Effector memory CD4-positive, alpha-beta T cell (primary cell): ENCODE measurements at regions not wholly inside any gene's neighbourhood (a gene's known extent, or its start where the extent isn't known, plus 50 kb on each side); places are given as distances from the start of the nearest gene placed in this dataset.

Experiments
- DNase-seq, 3 donors: peaks; one replicate each; pipeline ENCODE4 v3.0.0-alpha.2; 2020
- H3K27ac ChIP-seq: 2 replicates; pipeline ENCODE4 v1.7.0; 2013; ENCODE audit warnings: mild to moderate bottlenecking, low read length, moderate library complexity; ENCODE audit not compliant: insufficient read depth, poor library complexity, severe bottlenecking
- H3K27me3 ChIP-seq: replicated peaks from 2 replicates; pipeline ENCODE4 v1.7.0; 2013; ENCODE audit warnings: mild to moderate bottlenecking, low read length; ENCODE audit not compliant: insufficient read depth, control insufficient read depth, poor library complexity, severe bottlenecking
- H3K36me3 ChIP-seq: 2 replicates; pipeline ENCODE4 v1.7.0; 2013; ENCODE audit warnings: mild to moderate bottlenecking, low read length, moderate library complexity; ENCODE audit not compliant: control insufficient read depth, insufficient read depth
- H3K4me1 ChIP-seq: 2 replicates; pipeline ENCODE4 v1.7.0; 2013; ENCODE audit warnings: low read length, mild to moderate bottlenecking; ENCODE audit not compliant: control insufficient read depth, insufficient read depth, poor library complexity, severe bottlenecking
- H3K4me3 ChIP-seq: 2 replicates; pipeline ENCODE4 v1.7.0; 2013; ENCODE audit warnings: low read length, low read depth, mild to moderate bottlenecking; ENCODE audit not compliant: insufficient read depth, poor library complexity, severe bottlenecking
- H3K9me3 ChIP-seq: 2 replicates; pipeline ENCODE4 v1.7.0; 2013; ENCODE audit warnings: mild to moderate bottlenecking, low read length, moderate library complexity; ENCODE audit not compliant: control insufficient read depth

DNA sequence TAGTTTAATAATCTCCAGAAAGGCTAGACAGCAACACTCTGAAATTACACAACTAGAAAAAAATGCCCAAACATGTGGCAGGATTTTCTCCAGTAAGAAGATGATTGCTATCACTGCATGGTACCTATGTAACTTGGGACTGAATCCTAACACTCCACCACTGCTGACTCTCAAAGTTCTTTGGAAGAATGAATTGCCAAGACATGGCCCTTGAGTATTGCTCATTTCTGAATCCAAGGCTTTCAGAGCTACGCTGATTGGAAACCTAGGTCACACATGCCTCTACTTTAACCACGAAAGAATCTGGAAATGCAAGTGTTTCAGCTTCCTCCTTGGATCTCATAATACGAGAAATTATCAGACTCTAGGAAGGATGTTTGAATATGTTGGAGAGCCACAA is 167.5 kb upstream of the CELF2 start:
- H3K27me3 ChIP-seq: no peaks in the 10 kb centered on the region
- H3K36me3 ChIP-seq: no peaks in the 10 kb centered on the region

DNA sequence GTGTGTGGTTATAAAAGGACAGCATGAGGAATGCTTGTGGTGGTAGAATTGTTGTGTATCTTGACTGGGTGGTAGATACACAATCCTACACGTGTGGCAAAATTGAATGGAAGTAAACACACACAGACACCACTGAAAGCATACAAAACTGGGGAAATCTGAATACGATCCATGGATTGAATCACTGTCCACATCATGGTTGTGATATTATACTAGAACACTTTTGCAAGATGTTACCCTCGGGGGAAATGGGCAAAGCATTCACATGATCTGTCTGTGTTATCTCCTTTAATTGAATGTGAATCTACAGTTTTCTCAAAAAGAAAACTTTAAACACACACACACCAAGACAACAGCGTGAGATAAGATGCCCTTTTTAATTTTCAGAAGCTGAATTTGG is 165.2 kb upstream of the CELF2 start:
- H3K27me3 ChIP-seq: no peaks in the 10 kb centered on the region
- H3K36me3 ChIP-seq: no peaks in the 10 kb centered on the region
- no peak overlapping the region for H3K27ac ChIP-seq
- no peaks in the 10 kb centered on the region for H3K9me3 ChIP-seq
- DNase-seq: no peak
- H3K4me3 ChIP-seq: no peak overlapping the region
- no peaks in the 10 kb centered on the region for H3K4me1 ChIP-seq

More for the DNA sequence above, 167.5 kb upstream of the CELF2 start:
- Histone ChIP-seq H3K27ac (no peak overlapping the region), H3K4me3 (no peak overlapping the region), H3K9me3 (no peaks in the 10 kb centered on the region), H3K4me1 (no peaks in the 10 kb centered on the region)
- DNase-seq: no peak

- Histone ChIP-seq H3K27me3 (no peaks in the 10 kb centered on the region), H3K4me3 (no peak overlapping the region), H3K9me3 (no peaks in the 10 kb centered on the region), H3K36me3 (no peaks in the 10 kb centered on the region), H3K4me1 (no peaks in the 10 kb centered on the region), H3K27ac (no peak overlapping the region)
- DNase-seq: no peak
These were observed 163.7 kb upstream of the CELF2 start for GRCh38 chr10:10853954-10854353.

DNA sequence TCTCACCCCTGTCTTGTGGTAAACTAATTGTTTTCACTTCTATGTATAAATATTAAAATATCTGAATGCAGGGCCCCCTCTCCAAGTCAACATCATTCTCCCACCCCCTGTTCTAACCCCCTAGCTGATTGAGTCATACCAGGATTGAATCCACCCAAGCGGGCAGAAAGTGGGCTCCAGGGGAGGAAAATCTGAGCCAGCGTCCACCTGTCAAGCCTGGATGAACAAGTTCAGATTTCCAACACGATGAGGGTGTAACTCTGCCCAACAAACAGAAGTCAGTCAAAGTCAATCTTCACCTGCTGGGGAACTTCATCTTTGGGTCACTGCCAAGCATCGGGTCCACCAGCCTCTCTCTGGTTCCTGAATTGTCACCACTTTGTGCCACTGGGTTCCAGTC is 162.9 kb upstream of the CELF2 start:
- Histone ChIP-seq H3K4me1 (no peaks in the 10 kb centered on the region), H3K27ac (no peak overlapping the region), H3K4me3 (no peak overlapping the region), H3K27me3 (no peaks in the 10 kb centered on the region), H3K36me3 (no peaks in the 10 kb centered on the region), H3K9me3 (no peaks in the 10 kb centered on the region)
- DNase-seq: no peak

DNA sequence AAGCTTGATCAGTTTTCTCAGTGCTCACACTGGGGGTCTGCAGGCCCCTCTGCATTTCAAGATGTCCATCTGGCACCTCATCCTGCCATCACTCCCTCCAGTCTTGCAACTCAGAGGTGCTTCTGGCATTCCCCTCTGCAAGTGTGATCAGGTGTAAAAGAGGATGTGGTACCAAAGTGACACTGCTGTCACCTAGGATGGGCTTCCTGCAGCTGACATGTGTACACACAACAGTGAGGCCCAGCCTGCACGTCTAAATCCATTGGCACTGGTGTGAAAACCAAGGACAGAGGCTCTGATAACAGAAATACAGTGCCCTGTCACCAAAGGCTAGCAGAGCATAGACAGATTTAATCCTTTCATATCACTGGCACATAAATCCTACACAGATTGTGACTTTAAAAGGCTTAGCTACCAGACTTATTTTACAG is 162.5 kb upstream of the CELF2 start:
- H3K4me3 ChIP-seq: no peak overlapping the region
- no peaks in the 10 kb centered on the region for H3K36me3 ChIP-seq
- no peaks in the 10 kb centered on the region for H3K27me3 ChIP-seq
- H3K4me1 ChIP-seq: no peaks in the 10 kb centered on the region
- H3K27ac ChIP-seq: no peak overlapping the region
- DNase-seq: no peak
- H3K9me3 ChIP-seq: no peaks in the 10 kb centered on the region

GRCh38 chr10:10860455-10860976 is 157.2 kb upstream of the CELF2 start:
- no peak for DNase-seq
- H3K36me3 ChIP-seq: no peaks in the 10 kb centered on the region
- H3K4me1 ChIP-seq: no peaks in the 10 kb centered on the region
- no peak overlapping the region for H3K4me3 ChIP-seq
- no peaks in the 10 kb centered on the region for H3K27me3 ChIP-seq
- H3K27ac ChIP-seq: no peak overlapping the region
- H3K9me3 ChIP-seq: no peaks in the 10 kb centered on the region

DNA sequence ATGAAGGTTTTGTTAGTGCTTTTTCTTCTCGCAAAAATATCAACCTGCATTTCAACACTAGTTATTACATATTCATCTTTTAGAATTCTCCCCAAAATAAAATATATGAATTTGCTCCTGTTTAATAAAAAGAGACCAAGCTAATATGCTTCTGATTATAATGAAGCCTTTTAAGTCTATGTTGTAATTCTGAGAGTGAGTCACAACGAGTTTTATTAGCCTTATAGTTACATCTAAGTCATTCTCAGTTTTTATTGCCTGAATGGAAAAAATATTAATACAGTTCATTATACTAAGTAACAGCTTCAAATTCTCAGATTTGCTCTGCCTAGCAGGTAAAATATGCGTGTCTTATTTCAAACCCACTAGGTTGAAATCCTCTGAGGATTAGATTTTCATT is 152.4 kb upstream of the CELF2 start:
- H3K36me3 ChIP-seq: no peaks in the 10 kb centered on the region
- no peak overlapping the region for H3K4me3 ChIP-seq
- H3K27me3 ChIP-seq: no peaks in the 10 kb centered on the region
- no peaks in the 10 kb centered on the region for H3K4me1 ChIP-seq
- H3K9me3 ChIP-seq: no peaks in the 10 kb centered on the region
- DNase-seq: no peak
- H3K27ac ChIP-seq: no peak overlapping the region

GRCh38 chr10:10865913-10866312 is 151.8 kb upstream of the CELF2 start:
- no peak overlapping the region for H3K27ac ChIP-seq
- H3K27me3 ChIP-seq: no peaks in the 10 kb centered on the region
- H3K4me1 ChIP-seq: no peaks in the 10 kb centered on the region
- no peak overlapping the region for H3K4me3 ChIP-seq
- DNase-seq: no peak
- no peaks in the 10 kb centered on the region for H3K9me3 ChIP-seq
- H3K36me3 ChIP-seq: no peaks in the 10 kb centered on the region

GRCh38 chr10:10869592-10869991 is 148.1 kb upstream of the CELF2 start:
- Histone ChIP-seq H3K27ac (no peak overlapping the region), H3K27me3 (no peaks in the 10 kb centered on the region), H3K4me3 (no peak overlapping the region), H3K4me1 (no peaks in the 10 kb centered on the region), H3K36me3 (no peaks in the 10 kb centered on the region), H3K9me3 (no peaks in the 10 kb centered on the region)
- DNase-seq: no peak

- Histone ChIP-seq H3K36me3 (no peaks in the 10 kb centered on the region), H3K4me3 (no peak overlapping the region), H3K9me3 (no peaks in the 10 kb centered on the region), H3K27me3 (no peaks in the 10 kb centered on the region), H3K4me1 (no peaks in the 10 kb centered on the region), H3K27ac (no peak overlapping the region)
- no peak for DNase-seq
These were observed 147.0 kb upstream of the CELF2 start for GRCh38 chr10:10870523-10871241.
